Fibroblast of skin of scalp (primary cell): ENCODE measurements at regions not wholly inside any gene's neighbourhood (a gene's known extent, or its start where the extent isn't known, plus 50 kb on each side); places are given as distances from the start of the nearest gene placed in this dataset.
A peak's percentile ranks its signal among the peaks of the same experiment; 100 is the strongest.

Experiments
- DNase-seq: peaks from one replicate; pipeline ENCODE4 v3.0.0-alpha.2; 2013

- no peak for DNase-seq
Measured at GRCh38 chr5:143662020-143662419, 149.9 kb upstream of the HMHB1 start.

DNA sequence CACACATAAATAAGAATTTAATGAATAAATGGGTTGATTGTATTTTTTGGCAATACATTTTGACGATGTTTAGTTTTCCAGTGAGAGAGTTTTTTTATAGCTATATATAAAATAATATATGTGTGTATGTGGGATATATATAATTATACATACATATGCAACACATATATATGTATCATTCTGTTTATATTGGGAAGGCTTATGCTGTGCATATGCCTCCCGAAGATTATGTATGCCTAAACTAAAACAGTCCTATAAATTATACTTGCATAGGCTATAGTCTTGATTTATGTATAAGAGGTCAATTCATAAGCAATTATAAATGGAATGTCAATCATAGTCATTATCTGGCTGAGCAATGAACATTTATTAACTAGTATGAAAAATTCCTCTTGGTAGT, 151.3 kb upstream of the HMHB1 start:
- no peak for DNase-seq

DNA sequence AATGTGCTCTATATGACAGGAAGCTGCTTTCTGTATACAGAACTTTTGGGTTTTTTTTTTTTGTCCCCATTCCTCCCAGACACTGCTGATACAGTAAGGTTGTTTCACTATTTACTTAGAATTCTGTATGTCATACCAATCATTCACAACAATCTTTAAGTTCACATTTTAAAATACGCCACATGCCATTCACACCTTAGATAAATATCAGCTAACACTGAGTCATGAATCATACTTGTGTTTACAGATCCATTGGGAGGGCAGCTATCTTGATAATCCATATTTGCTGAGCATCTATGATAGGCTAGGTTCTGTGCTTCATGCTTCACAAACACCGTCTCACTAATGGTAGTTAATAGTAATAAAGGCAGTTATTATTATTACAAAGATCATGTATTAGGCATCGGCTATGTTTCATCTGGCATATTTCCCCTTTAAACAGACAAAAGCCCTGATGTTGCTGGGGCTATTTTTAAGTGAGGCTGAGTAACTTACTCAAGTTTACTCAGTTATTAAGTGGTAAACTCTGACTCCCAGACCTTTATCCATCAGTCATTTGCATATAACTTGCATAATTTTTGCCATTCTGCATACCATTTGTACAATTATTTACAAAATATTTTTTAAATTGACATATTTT, 152.2 kb upstream of the HMHB1 start:
- no peak for DNase-seq

DNA sequence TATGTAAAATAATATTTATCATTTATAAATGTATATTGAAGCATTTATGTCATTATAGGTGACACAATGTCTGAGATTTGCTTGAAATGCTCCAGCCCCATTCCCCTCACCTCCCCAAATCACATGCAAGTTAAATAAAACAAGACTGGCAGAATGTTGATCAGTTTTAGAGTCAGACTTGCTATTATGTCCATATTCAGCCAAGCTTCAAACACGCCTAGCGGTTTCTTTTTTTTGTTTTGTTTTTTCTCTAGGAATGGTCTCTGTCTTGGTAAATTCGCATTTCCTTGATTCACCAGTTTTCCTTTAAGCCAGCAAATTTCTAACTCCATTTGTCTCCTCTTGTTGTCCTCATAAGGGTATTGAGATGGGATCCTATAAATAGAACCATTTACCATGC, 153.0 kb upstream of the HMHB1 start:
- DNase-seq = no peak

- peak; percentile 69 for DNase-seq
Measured at GRCh38 chr5:143657647-143658285, 154.2 kb upstream of the HMHB1 start.

- no peak for DNase-seq
Measured at GRCh38 chr5:143653766-143654282, 158.1 kb upstream of the HMHB1 start.

DNA sequence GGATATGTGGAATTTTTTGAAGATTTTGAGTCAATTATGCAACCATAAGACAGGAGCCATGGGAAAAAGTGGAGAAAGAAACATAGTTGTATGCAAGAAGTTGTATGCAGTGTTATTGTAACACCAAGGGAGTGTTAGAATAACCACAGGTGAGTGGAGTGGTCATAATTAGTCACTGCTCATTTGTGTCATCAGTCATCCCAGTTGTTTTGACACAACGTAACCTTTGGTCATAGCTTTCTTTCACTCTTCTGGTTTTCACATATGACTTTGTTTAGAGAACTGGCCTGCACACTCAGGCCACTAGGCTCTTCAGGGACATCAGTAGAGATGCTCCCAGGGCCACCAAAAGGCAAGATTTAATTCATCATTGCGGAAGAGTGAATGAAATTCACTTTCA, 158.7 kb upstream of the HMHB1 start:
- no peak for DNase-seq

DNA sequence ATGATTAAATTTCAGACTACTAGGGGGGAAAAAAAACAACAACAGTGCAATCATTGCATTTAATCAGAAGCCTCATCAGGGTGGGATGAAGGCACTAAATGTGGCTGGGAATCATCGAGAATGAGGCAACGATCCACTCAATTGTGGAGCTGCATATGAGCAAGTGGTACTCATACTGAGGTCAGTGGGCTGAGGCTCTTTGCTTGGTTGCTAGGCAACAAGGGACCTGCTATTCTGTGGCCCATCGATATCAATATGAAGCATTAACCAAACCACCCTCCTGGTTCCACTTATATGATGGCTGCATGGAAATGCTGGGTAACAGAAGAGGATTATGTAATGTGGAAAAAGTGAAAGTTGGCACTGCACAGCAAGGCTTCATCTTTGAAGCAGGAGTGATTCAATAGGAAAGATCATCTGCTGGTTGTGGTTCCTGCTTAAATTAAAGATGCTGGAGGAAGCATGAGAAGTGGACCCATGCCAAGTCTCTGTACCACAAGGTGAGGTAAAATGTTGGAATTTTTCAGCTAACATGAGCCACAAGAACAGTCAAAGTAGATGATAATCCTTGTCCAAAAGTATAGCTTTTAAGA, 159.8 kb upstream of the HMHB1 start:
- DNase-seq = no peak

GRCh38 chr5:143649937-143650621, 161.9 kb upstream of the HMHB1 start:
- DNase-seq = no peak

GRCh38 chr5:143648696-143649095, 163.3 kb upstream of the HMHB1 start:
- DNase-seq = no peak

DNA sequence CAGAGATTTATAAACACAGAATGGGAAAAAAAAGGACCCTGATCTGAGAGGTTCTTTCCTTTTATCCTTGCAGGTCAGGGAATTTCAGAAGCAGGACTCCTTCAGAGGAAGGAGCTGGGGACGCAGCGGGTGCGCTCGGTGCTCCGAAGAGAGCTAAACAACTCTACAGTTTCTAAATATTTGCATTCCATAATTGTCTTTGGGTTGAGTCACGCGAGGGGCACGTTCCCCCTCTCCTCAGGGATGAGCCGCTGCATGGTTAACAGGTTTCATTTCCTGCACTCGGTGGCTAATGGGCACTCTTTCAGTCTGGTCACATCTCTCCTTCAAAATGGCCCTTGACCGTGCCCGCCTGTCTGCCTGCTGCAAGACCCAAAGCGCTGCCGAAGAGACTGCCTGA, 165.0 kb upstream of the HMHB1 start:
- no peak for DNase-seq

GRCh38 chr5:143645356-143645755, 166.6 kb upstream of the HMHB1 start:
- DNase-seq = no peak

- DNase-seq = no peak
Measured at GRCh38 chr5:143644727-143645126, 167.2 kb upstream of the HMHB1 start.

- peak; percentile 28 for DNase-seq
Measured at GRCh38 chr5:143642791-143643190, 169.2 kb upstream of the HMHB1 start.

DNA sequence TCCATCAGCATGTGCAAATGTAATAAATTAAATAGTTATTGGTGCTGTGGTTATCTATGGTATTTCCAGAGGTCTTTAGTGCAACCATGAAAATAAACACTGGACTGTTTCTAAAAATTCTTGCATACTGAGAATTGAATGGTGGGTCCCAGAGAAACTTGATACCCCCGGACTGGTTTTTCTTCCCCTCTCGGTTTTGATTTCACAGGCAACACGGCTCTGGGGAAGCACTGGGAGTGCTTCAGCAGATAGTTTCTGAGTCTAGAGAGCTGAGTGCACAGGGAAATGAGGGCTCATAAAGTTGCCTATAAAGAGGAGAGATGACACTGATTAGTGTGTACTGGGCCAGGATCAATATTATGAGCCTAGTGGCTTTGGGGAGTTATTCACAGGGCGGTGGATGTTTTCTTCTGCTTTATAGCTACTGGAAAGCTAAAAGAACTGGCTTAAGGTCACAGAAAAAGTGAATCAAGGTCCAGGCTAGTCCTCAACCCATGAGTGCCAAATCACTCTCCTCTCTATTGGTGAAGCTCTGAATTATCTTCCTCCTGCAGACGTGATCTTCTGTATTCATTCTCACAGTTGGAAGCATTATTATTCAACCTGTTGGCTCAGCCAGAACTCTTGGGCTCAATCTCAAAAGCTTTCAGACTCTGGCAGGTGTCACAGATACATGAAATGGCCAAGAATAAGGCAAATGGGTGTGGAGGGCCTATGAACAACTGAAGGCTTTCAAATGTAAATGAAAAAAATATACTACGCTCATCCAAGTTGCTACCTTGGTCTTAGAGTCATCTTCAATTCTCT, 170.2 kb upstream of the HMHB1 start:
- DNase-seq = peak; percentile 72

DNA sequence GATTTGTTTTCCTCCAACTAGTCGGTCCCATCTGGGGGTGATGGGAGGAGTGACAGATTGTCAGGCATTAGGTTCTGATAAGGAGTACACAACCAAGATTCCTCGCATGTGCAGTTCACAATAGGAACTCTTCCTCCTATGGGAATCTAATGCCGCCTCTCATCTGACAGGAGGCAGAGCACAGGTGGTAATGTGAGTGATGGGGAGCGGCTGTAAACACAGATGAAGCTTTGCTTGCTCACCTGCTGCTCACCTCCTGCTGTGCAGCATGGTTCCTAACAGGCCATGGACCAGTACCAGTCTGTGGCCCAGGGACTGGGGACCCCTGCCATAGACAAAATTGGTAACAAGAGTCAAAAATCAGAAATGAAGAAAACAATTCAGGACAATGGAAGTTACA, 173.3 kb upstream of the HMHB1 start:
- no peak for DNase-seq

DNA sequence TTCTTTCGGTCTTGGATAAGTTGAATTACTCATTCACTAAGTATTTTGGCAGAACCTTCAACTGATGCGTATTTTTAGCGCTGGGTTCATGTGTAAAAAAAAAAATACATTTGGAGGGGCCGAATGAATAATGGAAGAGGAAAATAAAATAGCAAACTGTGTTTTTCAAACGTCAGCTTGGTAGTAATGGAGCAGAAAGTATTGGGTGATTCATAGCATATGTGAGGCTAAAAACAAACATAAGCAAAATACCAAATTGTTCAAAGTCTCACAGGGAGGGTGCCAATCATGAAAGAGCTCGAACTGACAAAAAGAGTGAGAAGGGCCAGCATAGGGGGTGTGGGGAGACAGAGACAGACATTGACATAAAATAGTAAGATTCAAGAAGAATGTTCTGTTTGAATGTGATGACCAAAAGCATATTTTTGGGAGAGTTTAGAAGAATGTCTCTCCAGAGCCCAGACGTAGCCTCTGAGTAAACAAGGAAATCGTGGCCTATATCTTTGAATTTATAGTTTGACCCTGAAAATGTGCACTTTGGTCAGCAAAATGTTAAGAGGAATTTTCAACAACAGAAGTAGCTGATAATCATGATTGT, 174.9 kb upstream of the HMHB1 start:
- peak; percentile 78 for DNase-seq

GRCh38 chr5:143635888-143636287, 176.1 kb upstream of the HMHB1 start:
- no peak for DNase-seq

- peak; percentile 33 for DNase-seq
Measured at GRCh38 chr5:143635146-143635752, 176.7 kb upstream of the HMHB1 start.

GRCh38 chr5:143634689-143635088, 177.3 kb upstream of the HMHB1 start:
- DNase-seq = no peak

DNA sequence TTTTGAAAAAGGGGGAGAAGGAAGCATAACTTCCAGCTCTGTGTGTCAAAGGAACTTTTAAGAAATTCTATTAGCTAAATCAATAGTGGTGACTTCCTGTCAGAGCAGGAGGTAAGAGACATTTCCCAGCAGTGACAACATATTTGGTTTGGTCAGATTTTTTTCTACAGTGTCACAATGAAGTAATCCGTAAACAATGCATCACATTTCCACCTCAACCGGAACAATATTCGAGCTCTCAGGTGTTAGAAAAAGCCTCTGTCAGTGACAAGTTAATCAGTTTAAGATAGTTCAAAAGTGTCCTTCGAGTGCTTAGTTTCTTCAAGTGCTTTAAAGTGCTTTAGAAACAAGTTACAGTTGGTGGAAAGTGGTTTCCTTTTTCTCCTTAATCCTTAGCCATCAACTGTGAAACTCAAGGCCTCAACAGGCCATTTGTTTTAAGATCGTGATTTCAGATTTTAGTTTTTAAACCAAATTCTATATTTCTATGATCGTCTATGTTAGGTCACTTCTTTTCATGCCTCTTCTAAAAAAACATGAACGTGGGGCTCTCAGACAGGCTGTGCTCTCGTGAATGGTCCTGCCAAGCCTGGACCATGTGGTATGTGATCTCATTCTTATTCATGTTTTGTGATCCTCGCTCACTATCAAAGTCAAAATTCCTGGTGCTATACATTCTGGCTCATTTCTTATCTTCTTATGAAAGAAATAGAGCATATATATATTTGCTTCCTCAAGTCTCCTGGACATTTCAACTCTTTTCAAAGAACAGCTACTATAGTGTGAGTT, 181.9 kb upstream of the HMHB1 start:
- DNase-seq = peak; percentile 38
